GM12891 (cell line): ENCODE measurements at regions not wholly inside any gene's neighbourhood (a gene's known extent, or its start where the extent isn't known, plus 50 kb on each side); places are given as distances from the start of the nearest gene placed in this dataset.

Source experiments
- POLR2A ChIP-seq: IDR thresholded peaks from 2 replicates; pipeline ENCODE4 v1.6.1; 2011; ENCODE audit warnings: low read depth, low read length, control low read depth
- POLR2AphosphoS5 ChIP-seq: IDR thresholded peaks from 2 replicates; pipeline ENCODE4 v1.6.1; 2011; ENCODE audit warnings: low read depth, low read length, control low read depth

- TF ChIP-seq POLR2A (no peak), POLR2AphosphoS5 (no peak)
Observed at GRCh38 chr12:74171478-74171909, 366.1 kb upstream of the ATXN7L3B start.
